Loucy (cell line): ENCODE measurements at regions not wholly inside any gene's neighbourhood (a gene's known extent, or its start where the extent isn't known, plus 50 kb on each side); places are given as distances from the start of the nearest gene placed in this dataset.

Source experiments
- H2AFZ ChIP-seq: fragments of 200-600 bp; sonication (generic); 2 replicates; pipeline ENCODE4 v1.6.0; 2016; ENCODE audit warnings: antibody characterized with exemption, mild to moderate bottlenecking, low read length, moderate library complexity
- H3F3A ChIP-seq: fragments of 200-600 bp; 2 replicates; pipeline ENCODE4 v1.6.0; 2016; ENCODE audit warnings: antibody characterized with exemption, low read depth, mild to moderate bottlenecking
- H3K27me3 ChIP-seq: fragments of 200-600 bp; sonication (generic); 2 replicates; pipeline ENCODE4 v1.6.1; 2014; ENCODE audit warnings: low read length, mild to moderate bottlenecking; ENCODE audit not compliant: insufficient read depth, poor library complexity, severe bottlenecking
- H3K36me3 ChIP-seq: fragments of 200-600 bp; sonication (generic); 2 replicates; pipeline ENCODE4 v1.6.1; 2016; ENCODE audit warnings: low read length; ENCODE audit not compliant: insufficient read depth
- H3K4me1 ChIP-seq: fragments of 200-600 bp; sonication (generic); 2 replicates; pipeline ENCODE4 v1.5.1; 2014; ENCODE audit warnings: low read length, mild to moderate bottlenecking; ENCODE audit not compliant: insufficient read depth, poor library complexity, severe bottlenecking
- H3K4me2 ChIP-seq: fragments of 200-600 bp; sonication (generic); 2 replicates; pipeline ENCODE4 v1.6.0; 2014; ENCODE audit warnings: antibody characterized with exemption, low read length, low read depth, mild to moderate bottlenecking; ENCODE audit not compliant: poor library complexity, severe bottlenecking
- H3K4me3 ChIP-seq: fragments of 200-600 bp; sonication (generic); 2 replicates; pipeline ENCODE4 v1.5.1; 2014; ENCODE audit warnings: low read length, mild to moderate bottlenecking, mixed read lengths; ENCODE audit not compliant: poor library complexity, severe bottlenecking
- H3K79me2 ChIP-seq: fragments of 200-600 bp; sonication (generic); 2 replicates; pipeline ENCODE4 v1.6.1; 2014; ENCODE audit warnings: low read length; ENCODE audit not compliant: insufficient read depth
- H3K9ac ChIP-seq: fragments of 200-600 bp; sonication (generic); 2 replicates; pipeline ENCODE4 v1.6.0; 2014; ENCODE audit warnings: mild to moderate bottlenecking, low read depth, low read length, moderate library complexity; ENCODE audit not compliant: poor library complexity, severe bottlenecking
- H3K9me2 ChIP-seq: fragments of 200-600 bp; sonication (generic); replicated peaks from 2 replicates; pipeline ENCODE4 v1.6.1; 2016; ENCODE audit warnings: low read depth, low read length, mixed read lengths
- H3K9me3 ChIP-seq: fragments of 200-600 bp; sonication (generic); 2 replicates; pipeline ENCODE4 v1.6.1; 2014; ENCODE audit warnings: mild to moderate bottlenecking, antibody characterized with exemption, low read length, low read depth; ENCODE audit not compliant: insufficient read depth
- H4K20me1 ChIP-seq: fragments of 200-600 bp; sonication (generic); 2 replicates; pipeline ENCODE4 v1.6.0; 2014; ENCODE audit warnings: antibody characterized with exemption, low read length, mild to moderate bottlenecking; ENCODE audit not compliant: insufficient read depth, poor library complexity, severe bottlenecking
- EZH2phosphoT487 ChIP-seq: fragments of 200-600 bp; IDR thresholded peaks from 2 replicates; pipeline ENCODE4 v1.6.1; 2018; ENCODE audit warnings: antibody characterized with exemption, mild to moderate bottlenecking, moderate library complexity, borderline replicate concordance
- TF ChIP-seq, protein P1 (sequence below): fragments of 200-600 bp; sonication (generic); conservative IDR thresholded peaks from 2 replicates; pipeline ENCODE4 v1.5.1; 2014; ENCODE audit warnings: mild to moderate bottlenecking, antibody characterized with exemption, low read length

DNA sequence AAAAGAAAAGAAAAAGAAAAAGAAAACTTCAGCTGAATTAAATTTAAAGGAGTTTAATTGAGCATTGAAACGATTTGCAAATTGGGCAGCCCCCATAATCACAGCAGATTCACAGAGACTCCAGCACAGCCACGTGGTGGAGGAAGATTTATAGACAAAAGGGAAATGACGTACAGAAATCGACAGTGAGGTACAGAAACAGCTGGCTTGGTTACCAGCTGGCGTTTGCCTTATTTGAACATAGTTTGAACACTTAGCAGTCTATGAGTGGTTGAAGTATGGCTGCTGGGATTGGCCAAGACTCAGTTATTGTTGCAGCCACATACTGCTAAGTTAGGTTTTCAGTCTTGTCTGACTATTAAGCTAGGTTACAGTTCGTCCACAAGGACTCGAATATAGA is 312.2 kb upstream of the SLC14A2 start:
- no peaks in the 10 kb centered on the region for H3K9me3 ChIP-seq
- H3K27me3 ChIP-seq: no peaks in the 10 kb centered on the region
- no peaks in the 10 kb centered on the region for H3K4me1 ChIP-seq
- no peaks in the 10 kb centered on the region for H3K79me2 ChIP-seq
- no peaks in the 10 kb centered on the region for H4K20me1 ChIP-seq
- no peaks in the 10 kb centered on the region for H3K36me3 ChIP-seq
- H3K4me2 ChIP-seq: no peak overlapping the region
- TF ChIP-seq EZH2phosphoT487: no peak
- TF ChIP-seq, protein P1, sequence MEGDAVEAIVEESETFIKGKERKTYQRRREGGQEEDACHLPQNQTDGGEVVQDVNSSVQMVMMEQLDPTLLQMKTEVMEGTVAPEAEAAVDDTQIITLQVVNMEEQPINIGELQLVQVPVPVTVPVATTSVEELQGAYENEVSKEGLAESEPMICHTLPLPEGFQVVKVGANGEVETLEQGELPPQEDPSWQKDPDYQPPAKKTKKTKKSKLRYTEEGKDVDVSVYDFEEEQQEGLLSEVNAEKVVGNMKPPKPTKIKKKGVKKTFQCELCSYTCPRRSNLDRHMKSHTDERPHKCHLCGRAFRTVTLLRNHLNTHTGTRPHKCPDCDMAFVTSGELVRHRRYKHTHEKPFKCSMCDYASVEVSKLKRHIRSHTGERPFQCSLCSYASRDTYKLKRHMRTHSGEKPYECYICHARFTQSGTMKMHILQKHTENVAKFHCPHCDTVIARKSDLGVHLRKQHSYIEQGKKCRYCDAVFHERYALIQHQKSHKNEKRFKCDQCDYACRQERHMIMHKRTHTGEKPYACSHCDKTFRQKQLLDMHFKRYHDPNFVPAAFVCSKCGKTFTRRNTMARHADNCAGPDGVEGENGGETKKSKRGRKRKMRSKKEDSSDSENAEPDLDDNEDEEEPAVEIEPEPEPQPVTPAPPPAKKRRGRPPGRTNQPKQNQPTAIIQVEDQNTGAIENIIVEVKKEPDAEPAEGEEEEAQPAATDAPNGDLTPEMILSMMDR: no peak
- no peak overlapping the region for H3K4me3 ChIP-seq
- H2AFZ ChIP-seq: no peak overlapping the region
- H3F3A ChIP-seq: no peaks in the 10 kb centered on the region
- H3K9me2 ChIP-seq: no peaks in the 10 kb centered on the region
- no peak overlapping the region for H3K9ac ChIP-seq

- H3K36me3 ChIP-seq: no peaks in the 10 kb centered on the region
- no peaks in the 10 kb centered on the region for H3K9me2 ChIP-seq
- H4K20me1 ChIP-seq: no peaks in the 10 kb centered on the region
- H2AFZ ChIP-seq: no peak overlapping the region
- TF ChIP-seq, protein P1: no peak
- TF ChIP-seq EZH2phosphoT487: no peak
- H3K79me2 ChIP-seq: no peaks in the 10 kb centered on the region
- no peak overlapping the region for H3K4me2 ChIP-seq
- no peaks in the 10 kb centered on the region for H3K4me1 ChIP-seq
- H3F3A ChIP-seq: no peaks in the 10 kb centered on the region
- H3K4me3 ChIP-seq: no peak overlapping the region
- no peaks in the 10 kb centered on the region for H3K9me3 ChIP-seq
- H3K9ac ChIP-seq: no peak overlapping the region
- H3K27me3 ChIP-seq: no peaks in the 10 kb centered on the region
Observed at GRCh38 chr18:45304558-45304957, 310.7 kb upstream of the SLC14A2 start.

- no peaks in the 10 kb centered on the region for H4K20me1 ChIP-seq
- no peaks in the 10 kb centered on the region for H3K36me3 ChIP-seq
Observed at GRCh38 chr18:45312555-45313126, 302.6 kb upstream of the SLC14A2 start.

More at GRCh38 chr18:45312555-45313126, 302.6 kb upstream of the SLC14A2 start:
- no peak overlapping the region for H3K4me3 ChIP-seq
- H3F3A ChIP-seq: no peaks in the 10 kb centered on the region
- no peaks in the 10 kb centered on the region for H3K4me1 ChIP-seq
- TF ChIP-seq, protein P1: no peak
- no peak for TF ChIP-seq EZH2phosphoT487
- H3K79me2 ChIP-seq: no peaks in the 10 kb centered on the region
- H2AFZ ChIP-seq: no peak overlapping the region
- H3K9ac ChIP-seq: no peak overlapping the region
- no peak overlapping the region for H3K4me2 ChIP-seq
- no peaks in the 10 kb centered on the region for H3K27me3 ChIP-seq
- no peaks in the 10 kb centered on the region for H3K9me2 ChIP-seq
- H3K9me3 ChIP-seq: no peaks in the 10 kb centered on the region
